ENCODE measurements at regions not wholly inside any gene's neighbourhood (a gene's known extent, or its start where the extent isn't known, plus 50 kb on each side); places are given as distances from the start of the nearest gene placed in this dataset.

DNA sequence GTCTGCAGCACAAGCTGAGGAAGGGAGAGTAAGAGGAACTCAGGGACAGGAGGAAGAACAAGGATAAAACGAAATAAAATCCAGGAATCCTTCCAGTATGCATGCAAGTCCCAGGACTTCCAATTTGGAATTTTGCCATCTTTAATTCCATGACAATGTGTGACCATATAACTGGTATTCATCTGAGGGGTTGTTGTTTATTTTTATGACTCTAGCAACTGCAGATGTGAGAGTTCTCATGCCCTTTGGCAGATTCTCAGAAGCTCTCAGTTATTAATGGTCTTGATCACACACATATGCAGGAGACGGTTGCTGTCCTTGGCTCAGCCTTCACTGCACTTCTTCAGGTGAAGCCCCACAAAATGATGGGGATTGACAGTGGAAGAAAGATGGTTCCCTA is 148.2 kb downstream of the SMIM20 start (continued):
- TF ChIP-seq, protein P1, sequence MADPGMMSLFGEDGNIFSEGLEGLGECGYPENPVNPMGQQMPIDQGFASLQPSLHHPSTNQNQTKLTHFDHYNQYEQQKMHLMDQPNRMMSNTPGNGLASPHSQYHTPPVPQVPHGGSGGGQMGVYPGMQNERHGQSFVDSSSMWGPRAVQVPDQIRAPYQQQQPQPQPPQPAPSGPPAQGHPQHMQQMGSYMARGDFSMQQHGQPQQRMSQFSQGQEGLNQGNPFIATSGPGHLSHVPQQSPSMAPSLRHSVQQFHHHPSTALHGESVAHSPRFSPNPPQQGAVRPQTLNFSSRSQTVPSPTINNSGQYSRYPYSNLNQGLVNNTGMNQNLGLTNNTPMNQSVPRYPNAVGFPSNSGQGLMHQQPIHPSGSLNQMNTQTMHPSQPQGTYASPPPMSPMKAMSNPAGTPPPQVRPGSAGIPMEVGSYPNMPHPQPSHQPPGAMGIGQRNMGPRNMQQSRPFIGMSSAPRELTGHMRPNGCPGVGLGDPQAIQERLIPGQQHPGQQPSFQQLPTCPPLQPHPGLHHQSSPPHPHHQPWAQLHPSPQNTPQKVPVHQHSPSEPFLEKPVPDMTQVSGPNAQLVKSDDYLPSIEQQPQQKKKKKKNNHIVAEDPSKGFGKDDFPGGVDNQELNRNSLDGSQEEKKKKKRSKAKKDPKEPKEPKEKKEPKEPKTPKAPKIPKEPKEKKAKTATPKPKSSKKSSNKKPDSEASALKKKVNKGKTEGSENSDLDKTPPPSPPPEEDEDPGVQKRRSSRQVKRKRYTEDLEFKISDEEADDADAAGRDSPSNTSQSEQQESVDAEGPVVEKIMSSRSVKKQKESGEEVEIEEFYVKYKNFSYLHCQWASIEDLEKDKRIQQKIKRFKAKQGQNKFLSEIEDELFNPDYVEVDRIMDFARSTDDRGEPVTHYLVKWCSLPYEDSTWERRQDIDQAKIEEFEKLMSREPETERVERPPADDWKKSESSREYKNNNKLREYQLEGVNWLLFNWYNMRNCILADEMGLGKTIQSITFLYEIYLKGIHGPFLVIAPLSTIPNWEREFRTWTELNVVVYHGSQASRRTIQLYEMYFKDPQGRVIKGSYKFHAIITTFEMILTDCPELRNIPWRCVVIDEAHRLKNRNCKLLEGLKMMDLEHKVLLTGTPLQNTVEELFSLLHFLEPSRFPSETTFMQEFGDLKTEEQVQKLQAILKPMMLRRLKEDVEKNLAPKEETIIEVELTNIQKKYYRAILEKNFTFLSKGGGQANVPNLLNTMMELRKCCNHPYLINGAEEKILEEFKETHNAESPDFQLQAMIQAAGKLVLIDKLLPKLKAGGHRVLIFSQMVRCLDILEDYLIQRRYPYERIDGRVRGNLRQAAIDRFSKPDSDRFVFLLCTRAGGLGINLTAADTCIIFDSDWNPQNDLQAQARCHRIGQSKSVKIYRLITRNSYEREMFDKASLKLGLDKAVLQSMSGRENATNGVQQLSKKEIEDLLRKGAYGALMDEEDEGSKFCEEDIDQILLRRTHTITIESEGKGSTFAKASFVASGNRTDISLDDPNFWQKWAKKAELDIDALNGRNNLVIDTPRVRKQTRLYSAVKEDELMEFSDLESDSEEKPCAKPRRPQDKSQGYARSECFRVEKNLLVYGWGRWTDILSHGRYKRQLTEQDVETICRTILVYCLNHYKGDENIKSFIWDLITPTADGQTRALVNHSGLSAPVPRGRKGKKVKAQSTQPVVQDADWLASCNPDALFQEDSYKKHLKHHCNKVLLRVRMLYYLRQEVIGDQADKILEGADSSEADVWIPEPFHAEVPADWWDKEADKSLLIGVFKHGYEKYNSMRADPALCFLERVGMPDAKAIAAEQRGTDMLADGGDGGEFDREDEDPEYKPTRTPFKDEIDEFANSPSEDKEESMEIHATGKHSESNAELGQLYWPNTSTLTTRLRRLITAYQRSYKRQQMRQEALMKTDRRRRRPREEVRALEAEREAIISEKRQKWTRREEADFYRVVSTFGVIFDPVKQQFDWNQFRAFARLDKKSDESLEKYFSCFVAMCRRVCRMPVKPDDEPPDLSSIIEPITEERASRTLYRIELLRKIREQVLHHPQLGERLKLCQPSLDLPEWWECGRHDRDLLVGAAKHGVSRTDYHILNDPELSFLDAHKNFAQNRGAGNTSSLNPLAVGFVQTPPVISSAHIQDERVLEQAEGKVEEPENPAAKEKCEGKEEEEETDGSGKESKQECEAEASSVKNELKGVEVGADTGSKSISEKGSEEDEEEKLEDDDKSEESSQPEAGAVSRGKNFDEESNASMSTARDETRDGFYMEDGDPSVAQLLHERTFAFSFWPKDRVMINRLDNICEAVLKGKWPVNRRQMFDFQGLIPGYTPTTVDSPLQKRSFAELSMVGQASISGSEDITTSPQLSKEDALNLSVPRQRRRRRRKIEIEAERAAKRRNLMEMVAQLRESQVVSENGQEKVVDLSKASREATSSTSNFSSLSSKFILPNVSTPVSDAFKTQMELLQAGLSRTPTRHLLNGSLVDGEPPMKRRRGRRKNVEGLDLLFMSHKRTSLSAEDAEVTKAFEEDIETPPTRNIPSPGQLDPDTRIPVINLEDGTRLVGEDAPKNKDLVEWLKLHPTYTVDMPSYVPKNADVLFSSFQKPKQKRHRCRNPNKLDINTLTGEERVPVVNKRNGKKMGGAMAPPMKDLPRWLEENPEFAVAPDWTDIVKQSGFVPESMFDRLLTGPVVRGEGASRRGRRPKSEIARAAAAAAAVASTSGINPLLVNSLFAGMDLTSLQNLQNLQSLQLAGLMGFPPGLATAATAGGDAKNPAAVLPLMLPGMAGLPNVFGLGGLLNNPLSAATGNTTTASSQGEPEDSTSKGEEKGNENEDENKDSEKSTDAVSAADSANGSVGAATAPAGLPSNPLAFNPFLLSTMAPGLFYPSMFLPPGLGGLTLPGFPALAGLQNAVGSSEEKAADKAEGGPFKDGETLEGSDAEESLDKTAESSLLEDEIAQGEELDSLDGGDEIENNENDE (IDR thresholded peaks at IDR 0.05; ENCODE audit: insufficient replicate concordance, low read length) = no peak
- TF ChIP-seq, protein P2, sequence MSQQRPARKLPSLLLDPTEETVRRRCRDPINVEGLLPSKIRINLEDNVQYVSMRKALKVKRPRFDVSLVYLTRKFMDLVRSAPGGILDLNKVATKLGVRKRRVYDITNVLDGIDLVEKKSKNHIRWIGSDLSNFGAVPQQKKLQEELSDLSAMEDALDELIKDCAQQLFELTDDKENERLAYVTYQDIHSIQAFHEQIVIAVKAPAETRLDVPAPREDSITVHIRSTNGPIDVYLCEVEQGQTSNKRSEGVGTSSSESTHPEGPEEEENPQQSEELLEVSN (IDR thresholded peaks at IDR 0.05) = no peak
- TF ChIP-seq EP300 (IDR thresholded peaks at IDR 0.05; ENCODE audit: borderline replicate concordance in 1 of 2, low read depth in 2 of 2, low read length in 2 of 2) (no peak), CREB1 (IDR thresholded peaks at IDR 0.05) (no peak), RFX5 (IDR thresholded peaks at IDR 0.05; ENCODE audit: borderline replicate concordance, low read depth, low read length) (no peak), GABPA (IDR thresholded peaks at IDR 0.05; ENCODE audit: borderline replicate concordance, insufficient read depth, low read length) (no peak), SP1 (IDR thresholded peaks at IDR 0.05; ENCODE audit: low read depth, low read length) (no peak), JUN (IDR thresholded peaks at IDR 0.05; ENCODE audit: low read depth, low read length) (no peak)

Measured in H1 (cell line).